ENCODE measurements at regions not wholly inside any gene's neighbourhood (a gene's known extent, or its start where the extent isn't known, plus 50 kb on each side); places are given as distances from the start of the nearest gene placed in this dataset.

GRCh38 chr2:79393107-79393685 lies 119.7 kb upstream of the CTNNA2 start:
- H3K27ac ChIP-seq (ENCODE audit: low read depth, low read length), result peak overlapping the region; percentile 10
- no peaks in the 10 kb centered on the region for H3K36me3 ChIP-seq (ENCODE audit: insufficient read depth, low read length)
- H3K27me3 ChIP-seq (ENCODE audit: insufficient read depth, low read length), result no peaks in the 10 kb centered on the region
- H3K4me1 ChIP-seq (ENCODE audit: insufficient read depth, low read length), result peaks cover 18% of the 10 kb centered on the region; the same call in 1 of the 2 replicates
- 95% methylated on average over 5 of the region's 5 CpGs for WGBS
- H3K4me3 ChIP-seq (ENCODE audit: low read length), result no peak overlapping the region
- no peak overlapping the region for H3K9ac ChIP-seq (ENCODE audit: low read depth, low read length)
- H3K9me3 ChIP-seq (ENCODE audit: insufficient read depth, low read depth, low read length), result no peaks in the 10 kb centered on the region

GRCh38 chr2:79389481-79389880 lies 123.4 kb upstream of the CTNNA2 start:
- no peaks in the 10 kb centered on the region for H3K9me3 ChIP-seq (ENCODE audit: insufficient read depth, low read depth, low read length)
- H3K27me3 ChIP-seq (ENCODE audit: insufficient read depth, low read length), result no peaks in the 10 kb centered on the region
- H3K36me3 ChIP-seq (ENCODE audit: insufficient read depth, low read length), result no peaks in the 10 kb centered on the region
- H3K4me1 ChIP-seq (ENCODE audit: insufficient read depth, low read length), result peaks cover 16% of the 10 kb centered on the region; the same call in 1 of the 2 replicates
- no CpG with 5 or more reads among the region's 3 CpGs for WGBS
- no peak overlapping the region for H3K4me3 ChIP-seq (ENCODE audit: low read length)
- no peak overlapping the region for H3K27ac ChIP-seq (ENCODE audit: low read depth, low read length)
- H3K9ac ChIP-seq (ENCODE audit: low read depth, low read length), result no peak overlapping the region

GRCh38 chr2:79388024-79388423 lies 124.8 kb upstream of the CTNNA2 start:
- WGBS, result 97% methylated on average over 4 of the region's 4 CpGs
- H3K9ac ChIP-seq (ENCODE audit: low read depth, low read length), result no peak overlapping the region
- H3K36me3 ChIP-seq (ENCODE audit: insufficient read depth, low read length), result no peaks in the 10 kb centered on the region

GRCh38 chr2:79387431-79387830 lies 125.4 kb upstream of the CTNNA2 start:
- Histone ChIP-seq H3K27me3 (ENCODE audit: insufficient read depth, low read length) (no peaks in the 10 kb centered on the region), H3K27ac (ENCODE audit: low read depth, low read length) (no peak overlapping the region), H3K36me3 (ENCODE audit: insufficient read depth, low read length) (no peaks in the 10 kb centered on the region), H3K9me3 (ENCODE audit: insufficient read depth, low read depth, low read length) (no peaks in the 10 kb centered on the region), H3K4me3 (ENCODE audit: low read length) (no peak overlapping the region), H3K9ac (ENCODE audit: low read depth, low read length) (no peak overlapping the region), H3K4me1 (ENCODE audit: insufficient read depth, low read length) (no peaks in the 10 kb centered on the region)
- 95% methylated on average over 4 of the region's 4 CpGs for WGBS

More at GRCh38 chr2:79388024-79388423, 124.8 kb upstream of the CTNNA2 start:
- Histone ChIP-seq H3K4me3 (ENCODE audit: low read length) (no peak overlapping the region), H3K4me1 (ENCODE audit: insufficient read depth, low read length) (peaks cover 3% of the 10 kb centered on the region; the same call in 1 of the 2 replicates), H3K9me3 (ENCODE audit: insufficient read depth, low read depth, low read length) (no peaks in the 10 kb centered on the region), H3K27ac (ENCODE audit: low read depth, low read length) (no peak overlapping the region), H3K27me3 (ENCODE audit: insufficient read depth, low read length) (no peaks in the 10 kb centered on the region)

GRCh38 chr2:79383681-79384080 lies 129.2 kb upstream of the CTNNA2 start:
- no peak overlapping the region for H3K9ac ChIP-seq (ENCODE audit: low read depth, low read length)
- H3K4me1 ChIP-seq (ENCODE audit: insufficient read depth, low read length), result no peaks in the 10 kb centered on the region
- no peaks in the 10 kb centered on the region for H3K36me3 ChIP-seq (ENCODE audit: insufficient read depth, low read length)
- no peaks in the 10 kb centered on the region for H3K27me3 ChIP-seq (ENCODE audit: insufficient read depth, low read length)
- H3K4me3 ChIP-seq (ENCODE audit: low read length), result no peak overlapping the region
- H3K27ac ChIP-seq (ENCODE audit: low read depth, low read length), result no peak overlapping the region
- WGBS, result 85% methylated on average over 1 of the region's 1 CpG
- no peaks in the 10 kb centered on the region for H3K9me3 ChIP-seq (ENCODE audit: insufficient read depth, low read depth, low read length)

- WGBS, result 89% methylated on average over 4 of the region's 4 CpGs
These were observed 137.0 kb upstream of the CTNNA2 start for GRCh38 chr2:79375817-79376216.

GRCh38 chr2:79373358-79374130 lies 139.3 kb upstream of the CTNNA2 start:
- peaks cover 16% of the 10 kb centered on the region for H3K4me1 ChIP-seq (ENCODE audit: insufficient read depth, low read length)
- WGBS, result 80% methylated on average over 4 of the region's 4 CpGs
- no peaks in the 10 kb centered on the region for H3K9me3 ChIP-seq (ENCODE audit: insufficient read depth, low read depth, low read length)
- no peaks in the 10 kb centered on the region for H3K27me3 ChIP-seq (ENCODE audit: insufficient read depth, low read length)
- H3K27ac ChIP-seq (ENCODE audit: low read depth, low read length), result peak overlapping the region; percentile 64; the same call in 1 of the 2 replicates
- no peak overlapping the region for H3K9ac ChIP-seq (ENCODE audit: low read depth, low read length)
- no peak overlapping the region for H3K4me3 ChIP-seq (ENCODE audit: low read length)
- no peaks in the 10 kb centered on the region for H3K36me3 ChIP-seq (ENCODE audit: insufficient read depth, low read length)

More at GRCh38 chr2:79375817-79376216, 137.0 kb upstream of the CTNNA2 start:
- Histone ChIP-seq H3K27ac (ENCODE audit: low read depth, low read length) (no peak overlapping the region), H3K9me3 (ENCODE audit: insufficient read depth, low read depth, low read length) (no peaks in the 10 kb centered on the region), H3K4me1 (ENCODE audit: insufficient read depth, low read length) (peaks cover 16% of the 10 kb centered on the region), H3K4me3 (ENCODE audit: low read length) (no peak overlapping the region), H3K36me3 (ENCODE audit: insufficient read depth, low read length) (no peaks in the 10 kb centered on the region), H3K27me3 (ENCODE audit: insufficient read depth, low read length) (no peaks in the 10 kb centered on the region), H3K9ac (ENCODE audit: low read depth, low read length) (no peak overlapping the region)

- H3K9me3 ChIP-seq (ENCODE audit: insufficient read depth, low read depth, low read length), result no peaks in the 10 kb centered on the region
- H3K9ac ChIP-seq (ENCODE audit: low read depth, low read length), result no peak overlapping the region
- H3K4me3 ChIP-seq (ENCODE audit: low read length), result no peak overlapping the region
- no peak overlapping the region for H3K27ac ChIP-seq (ENCODE audit: low read depth, low read length)
- H3K4me1 ChIP-seq (ENCODE audit: insufficient read depth, low read length), result peaks cover 16% of the 10 kb centered on the region
- 88% methylated on average over 8 of the region's 8 CpGs for WGBS
- H3K36me3 ChIP-seq (ENCODE audit: insufficient read depth, low read length), result no peaks in the 10 kb centered on the region
- H3K27me3 ChIP-seq (ENCODE audit: insufficient read depth, low read length), result no peaks in the 10 kb centered on the region
These were observed 141.8 kb upstream of the CTNNA2 start for GRCh38 chr2:79370976-79371538.

GRCh38 chr2:79369127-79369526 lies 143.7 kb upstream of the CTNNA2 start:
- H3K27ac ChIP-seq (ENCODE audit: low read depth, low read length), result no peak overlapping the region
- no peaks in the 10 kb centered on the region for H3K27me3 ChIP-seq (ENCODE audit: insufficient read depth, low read length)
- WGBS, result 91% methylated on average over 9 of the region's 9 CpGs
- peaks cover 10% of the 10 kb centered on the region for H3K4me1 ChIP-seq (ENCODE audit: insufficient read depth, low read length)
- H3K36me3 ChIP-seq (ENCODE audit: insufficient read depth, low read length), result no peaks in the 10 kb centered on the region
- H3K9me3 ChIP-seq (ENCODE audit: insufficient read depth, low read depth, low read length), result no peaks in the 10 kb centered on the region
- H3K4me3 ChIP-seq (ENCODE audit: low read length), result no peak overlapping the region
- H3K9ac ChIP-seq (ENCODE audit: low read depth, low read length), result no peak overlapping the region

GRCh38 chr2:79368116-79368630 lies 144.7 kb upstream of the CTNNA2 start:
- WGBS, result 95% methylated on average over 5 of the region's 5 CpGs
- no peak overlapping the region for H3K27ac ChIP-seq (ENCODE audit: low read depth, low read length)
- no peaks in the 10 kb centered on the region for H3K27me3 ChIP-seq (ENCODE audit: insufficient read depth, low read length)
- H3K4me1 ChIP-seq (ENCODE audit: insufficient read depth, low read length), result 0 out of 2 replicates have a peak, but pooled peaks cover under 1% of the 10 kb centered on the region
- H3K4me3 ChIP-seq (ENCODE audit: low read length), result no peak overlapping the region
- H3K9me3 ChIP-seq (ENCODE audit: insufficient read depth, low read depth, low read length), result no peaks in the 10 kb centered on the region
- no peaks in the 10 kb centered on the region for H3K36me3 ChIP-seq (ENCODE audit: insufficient read depth, low read length)
- H3K9ac ChIP-seq (ENCODE audit: low read depth, low read length), result no peak overlapping the region

- Histone ChIP-seq H3K9me3 (ENCODE audit: insufficient read depth, low read depth, low read length) (peaks cover 7% of the 10 kb centered on the region; the same call in 1 of the 2 replicates), H3K27me3 (ENCODE audit: insufficient read depth, low read length) (no peaks in the 10 kb centered on the region), H3K27ac (ENCODE audit: low read depth, low read length) (no peak overlapping the region; the same call in 1 of the 2 replicates), H3K4me1 (ENCODE audit: insufficient read depth, low read length) (peaks cover 12% of the 10 kb centered on the region), H3K9ac (ENCODE audit: low read depth, low read length) (no peak overlapping the region), H3K4me3 (ENCODE audit: low read length) (no peak overlapping the region), H3K36me3 (ENCODE audit: insufficient read depth, low read length) (no peaks in the 10 kb centered on the region)
- 43% methylated on average over 1 of the region's 2 CpGs for WGBS
These were observed 153.4 kb upstream of the CTNNA2 start for GRCh38 chr2:79359419-79359818.
